Dermis blood vessel endothelial cell (primary cell): ENCODE measurements at regions not wholly inside any gene's neighbourhood (a gene's known extent, or its start where the extent isn't known, plus 50 kb on each side); places are given as distances from the start of the nearest gene placed in this dataset.

Experiments used
- DNase-seq: peaks from one replicate; pipeline ENCODE4 v3.0.0; 2010

DNA sequence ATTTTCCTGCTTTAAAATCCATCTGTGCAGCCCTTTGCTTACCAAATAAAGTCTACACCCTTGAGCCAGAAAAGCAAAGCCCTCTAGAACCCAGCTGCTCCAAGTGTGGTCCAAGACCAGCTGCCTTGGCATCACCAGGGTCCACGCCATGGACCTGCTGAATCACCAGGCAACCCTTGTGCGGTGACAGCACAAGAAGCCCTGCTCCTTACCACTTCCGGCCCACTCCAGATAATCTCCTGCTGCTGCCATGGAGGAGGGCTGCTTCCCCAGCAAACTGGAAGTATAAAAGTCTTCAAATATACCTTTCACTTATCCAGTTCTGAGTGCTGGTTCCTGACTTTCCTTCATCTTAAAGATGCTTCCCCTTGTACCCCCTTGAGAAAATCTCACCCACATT is 106.0 kb upstream of the PKDCC start:
- no peak for DNase-seq

- DNase-seq, result no peak
Measured at GRCh38 chr2:41942278-41942677, 105.5 kb upstream of the PKDCC start.

GRCh38 chr2:41943159-41943558 is 104.7 kb upstream of the PKDCC start:
- no peak for DNase-seq

GRCh38 chr2:41944220-41944880 is 103.5 kb upstream of the PKDCC start:
- no peak for DNase-seq

DNA sequence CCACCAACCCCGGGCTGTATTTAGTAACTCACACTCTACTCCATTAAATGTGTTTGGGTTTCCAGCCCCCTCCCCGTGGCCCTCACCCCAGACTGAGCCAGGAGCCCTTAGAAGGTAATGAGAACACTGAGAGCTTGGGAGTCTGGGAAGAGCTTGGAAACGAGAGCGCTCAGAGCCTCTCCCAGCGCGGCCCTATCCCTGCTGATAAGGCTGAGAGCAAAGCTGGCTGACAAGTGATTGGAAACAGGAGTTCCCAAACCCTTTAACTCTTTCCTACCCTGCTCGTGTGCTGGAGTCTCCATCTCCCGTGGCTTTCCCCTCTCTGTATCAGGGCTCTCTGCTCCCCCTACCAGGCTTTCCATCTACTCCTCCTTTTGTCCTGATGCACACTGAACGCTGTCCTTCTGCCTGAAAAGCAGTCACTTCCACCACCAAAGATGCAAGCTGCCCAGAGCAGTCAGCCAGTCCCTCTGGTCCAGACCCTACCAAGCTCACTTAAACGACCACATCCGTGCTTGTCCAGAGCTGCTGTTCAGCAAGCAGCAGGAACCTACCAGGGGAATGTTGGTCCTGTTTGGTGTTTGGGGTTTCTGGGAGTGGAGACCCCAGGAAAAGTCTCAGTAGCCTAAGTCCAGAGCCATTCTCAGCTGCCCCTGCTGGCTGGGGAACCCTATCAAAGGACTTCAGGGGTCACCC is 100.0 kb upstream of the PKDCC start:
- no peak for DNase-seq

- no peak for DNase-seq
Measured at GRCh38 chr2:41948397-41948763, 99.4 kb upstream of the PKDCC start.

DNA sequence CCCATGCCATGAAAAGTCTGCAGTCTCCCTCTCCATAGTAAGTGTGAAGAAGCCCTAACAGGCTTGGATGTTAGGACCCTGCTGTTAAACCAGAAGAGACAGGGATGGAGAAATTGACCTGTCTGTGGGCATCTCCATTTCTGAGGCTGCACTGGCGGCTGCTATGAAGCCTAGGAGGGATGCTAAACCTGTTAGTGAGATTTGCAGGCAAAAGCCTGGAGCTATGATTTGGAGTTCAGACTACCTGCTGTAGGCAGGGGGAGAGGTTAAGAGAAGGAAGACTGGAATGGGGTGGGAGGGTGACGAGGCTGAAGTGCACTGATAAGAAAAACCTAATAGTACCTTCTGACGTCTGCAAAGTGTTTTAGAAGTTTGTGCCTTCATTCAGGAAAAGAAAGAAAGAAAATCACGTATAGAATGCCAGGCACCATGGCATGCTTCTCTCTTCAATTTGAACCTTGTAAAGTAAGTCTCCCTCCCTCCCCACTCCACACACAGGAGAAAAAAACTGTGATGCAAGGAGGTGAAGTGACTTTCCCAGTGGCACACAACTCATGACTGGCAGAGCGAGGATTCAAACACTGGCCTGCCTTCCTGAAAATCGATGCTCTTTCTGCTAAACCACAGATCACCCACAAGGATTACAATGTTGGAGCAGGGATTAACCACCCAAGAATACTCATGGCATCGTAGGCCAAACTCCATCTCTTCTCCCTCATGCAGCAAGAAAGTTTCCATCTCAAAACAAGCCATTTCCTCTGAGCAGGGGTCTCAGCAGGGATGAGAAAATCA is 98.5 kb upstream of the PKDCC start:
- no peak for DNase-seq

DNA sequence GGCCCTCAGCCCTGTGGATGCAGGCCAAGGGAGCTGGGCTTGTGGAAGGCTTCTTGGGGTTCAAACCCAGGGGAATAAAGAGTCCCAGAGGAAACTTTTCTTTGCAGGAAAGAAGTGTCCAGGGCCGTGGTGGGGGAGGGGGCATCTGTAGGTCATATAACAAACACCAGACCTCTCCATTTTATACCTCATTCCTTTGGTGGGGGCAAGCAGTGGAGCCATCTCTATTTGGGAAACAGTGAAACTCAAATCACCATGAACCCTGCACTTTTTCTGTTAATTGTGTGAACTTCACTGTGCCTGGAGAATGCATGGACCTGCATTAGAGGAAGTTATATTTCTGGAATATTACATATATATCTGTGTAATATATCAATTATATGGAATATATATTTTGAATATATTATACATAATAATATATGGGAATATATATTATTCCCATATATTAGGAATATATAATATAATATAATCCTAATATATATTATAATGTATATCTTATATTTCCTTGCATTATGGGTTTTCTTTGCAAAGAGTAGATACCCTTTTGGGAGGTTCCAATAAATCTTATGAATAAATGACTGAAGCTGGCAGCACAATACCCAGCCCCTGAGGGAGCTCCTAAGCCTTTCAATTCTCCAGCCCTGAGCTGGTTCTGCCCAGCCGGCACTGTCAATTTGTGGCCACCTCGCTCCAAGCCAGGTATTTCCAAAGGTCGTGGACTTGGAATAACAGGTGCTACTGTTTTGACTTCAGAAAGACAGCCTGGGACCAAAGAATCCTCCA is 97.7 kb upstream of the PKDCC start:
- DNase-seq, result no peak

- no peak for DNase-seq
Measured at GRCh38 chr2:41950666-41950960, 97.2 kb upstream of the PKDCC start.

DNA sequence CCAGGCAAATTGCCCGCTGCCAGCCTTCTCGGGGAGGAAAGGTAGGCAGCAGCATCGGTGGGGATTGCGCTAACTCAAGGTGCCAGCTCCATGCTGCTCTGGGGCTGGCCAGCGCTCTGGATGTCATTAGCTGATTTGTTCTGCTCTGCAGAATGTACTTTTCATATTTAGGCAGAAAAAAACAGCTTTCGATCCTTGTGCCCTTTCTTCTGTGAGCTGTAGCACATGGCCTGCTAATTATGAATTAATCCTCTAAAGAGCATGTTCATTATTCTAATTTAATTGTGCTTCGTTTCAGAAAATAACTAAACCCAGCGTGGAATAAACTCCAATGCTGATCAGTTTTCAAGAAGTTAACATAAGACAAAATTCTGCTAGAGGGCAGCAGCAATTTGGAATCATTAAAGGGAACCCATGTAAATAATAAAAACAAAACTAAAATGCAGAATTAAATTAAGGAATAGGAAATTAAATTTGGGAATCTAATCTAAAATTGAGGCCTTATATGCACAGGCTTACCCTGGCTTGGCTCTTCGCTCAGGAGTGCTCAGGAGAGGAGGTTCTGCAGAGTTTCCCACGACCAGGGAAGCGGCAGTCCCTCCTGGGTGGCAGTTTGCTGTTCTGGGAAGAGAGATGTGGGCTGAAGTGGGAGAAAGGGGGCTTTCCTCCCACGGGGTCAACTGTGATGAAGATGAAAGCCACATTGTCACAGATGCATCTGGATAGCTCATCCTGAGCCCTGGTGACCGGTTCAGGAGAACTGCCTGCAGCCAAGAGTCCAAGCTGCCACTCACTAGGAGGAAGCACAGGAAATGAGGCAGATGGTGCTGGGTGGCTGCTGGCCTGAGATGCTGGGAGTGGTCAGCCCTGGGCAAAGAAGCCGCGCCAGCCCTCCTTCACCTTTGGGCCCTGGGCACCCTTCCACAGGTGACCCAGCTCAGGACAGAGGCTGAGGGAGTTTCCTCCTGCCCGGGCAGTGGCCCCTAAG is 93.2 kb upstream of the PKDCC start:
- DNase-seq, result no peak

- DNase-seq, result no peak
Measured at GRCh38 chr2:41955316-41956043, 92.3 kb upstream of the PKDCC start.

GRCh38 chr2:41957431-41957830 is 90.4 kb upstream of the PKDCC start:
- DNase-seq, result no peak

DNA sequence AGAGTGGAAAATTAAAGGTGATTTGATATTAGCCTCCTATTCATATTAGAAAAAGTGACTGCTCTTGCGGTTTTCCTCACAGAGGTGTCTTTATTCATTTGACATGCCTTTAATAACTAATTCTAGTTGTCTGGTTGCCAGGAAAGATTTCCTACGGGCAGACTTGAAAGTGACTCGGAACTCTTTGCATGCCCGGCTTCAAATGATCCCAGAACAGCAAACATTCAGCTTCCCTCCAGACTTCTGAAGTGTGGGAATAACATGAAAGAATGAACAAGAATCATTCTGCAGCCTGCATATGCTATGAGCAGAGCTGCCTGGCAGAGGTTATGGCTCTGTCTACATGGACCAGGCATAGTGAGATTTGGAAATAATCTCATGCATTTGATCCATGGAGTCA is 89.6 kb upstream of the PKDCC start:
- DNase-seq, result no peak

- DNase-seq, result no peak
Measured at GRCh38 chr2:41958775-41959174, 89.0 kb upstream of the PKDCC start.

DNA sequence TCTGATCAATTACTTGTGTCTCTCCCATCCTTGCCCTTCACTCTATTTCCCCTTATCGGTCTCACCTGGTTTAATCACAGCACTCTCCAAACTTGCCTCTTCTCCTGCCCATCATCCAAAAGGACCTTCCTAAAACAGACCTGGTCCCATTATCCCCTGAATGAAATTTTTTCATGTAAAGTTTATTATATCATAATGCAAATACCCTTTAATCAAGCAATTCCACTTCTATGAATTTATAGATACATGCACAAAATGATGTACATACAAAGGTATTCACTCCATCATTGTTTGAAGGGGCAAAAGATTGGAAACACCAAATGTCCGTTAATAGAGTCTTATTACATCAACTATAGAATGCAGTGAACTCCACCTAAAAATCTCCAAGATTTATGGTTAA is 88.1 kb upstream of the PKDCC start:
- no peak for DNase-seq

- DNase-seq, result no peak
Measured at GRCh38 chr2:41962922-41963622, 84.7 kb upstream of the PKDCC start.

GRCh38 chr2:41963661-41964525 is 83.9 kb upstream of the PKDCC start:
- peak; percentile 8 for DNase-seq

DNA sequence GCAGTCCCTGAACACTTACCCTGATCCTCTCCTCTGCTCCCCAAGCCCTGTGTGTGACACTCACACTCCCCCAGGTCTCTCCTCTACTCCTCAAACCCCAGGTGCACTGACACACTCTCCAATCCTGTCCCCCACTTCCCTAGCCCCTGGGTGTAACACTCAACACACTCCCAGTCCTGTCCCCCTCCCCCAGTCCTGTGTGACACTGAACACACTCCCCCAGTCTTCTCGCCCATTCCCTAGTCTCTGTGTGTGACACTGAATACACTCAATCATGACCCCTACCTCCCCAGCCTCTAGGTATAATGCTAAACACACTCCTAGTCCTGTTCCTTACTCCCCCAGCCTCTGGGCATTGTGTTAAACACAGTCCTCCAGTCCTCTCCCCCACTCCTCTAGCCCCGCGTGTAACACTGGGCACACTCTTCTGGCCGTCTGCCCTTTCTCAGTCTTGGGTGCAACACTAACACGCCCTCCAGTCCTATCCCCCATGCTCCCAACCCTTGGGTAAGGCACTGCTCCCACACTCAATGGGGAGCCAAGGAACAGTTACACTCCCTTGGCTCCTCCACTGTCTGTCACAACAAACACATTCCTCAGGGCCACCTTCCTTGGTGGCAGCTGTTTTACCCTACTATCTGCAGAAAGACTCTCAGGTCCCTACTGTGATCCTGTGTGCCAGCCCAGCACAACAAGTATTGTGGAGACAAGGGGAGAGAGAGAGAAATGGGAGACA is 82.5 kb upstream of the PKDCC start:
- no peak for DNase-seq

DNA sequence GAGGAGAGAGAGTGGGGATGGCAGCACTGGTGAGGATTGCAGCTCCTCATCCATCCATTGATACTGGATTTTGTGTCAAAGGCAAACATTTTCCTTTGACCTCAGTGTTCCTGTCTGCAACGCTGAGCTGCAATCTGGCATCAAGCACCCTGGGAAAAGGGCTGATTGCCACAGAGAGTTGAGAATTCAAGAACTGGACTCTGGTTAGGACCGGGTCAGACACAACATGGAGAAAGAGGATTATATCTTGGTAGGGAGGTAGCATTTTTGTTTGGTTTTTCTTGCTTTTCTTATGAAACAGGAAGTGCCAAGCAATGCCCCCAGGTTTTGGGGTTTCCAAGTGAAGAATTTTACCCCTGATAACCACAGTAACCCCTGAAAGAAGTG is 81.9 kb upstream of the PKDCC start:
- peak; percentile 20 for DNase-seq
